Renal pelvis (tissue), 1 donor: ENCODE measurements at regions not wholly inside any gene's neighbourhood (a gene's known extent, or its start where the extent isn't known, plus 50 kb on each side); places are given as distances from the start of the nearest gene placed in this dataset.

Experiments
- DNase-seq: peaks from one replicate; pipeline ENCODE4 v3.0.0-alpha.2; 2013

- DNase-seq = no peak
Measured at GRCh38 chr20:39227416-39227815, 265.3 kb downstream of the DHX35 start.

GRCh38 chr20:39225978-39226377 lies 263.8 kb downstream of the DHX35 start:
- no peak for DNase-seq

DNA sequence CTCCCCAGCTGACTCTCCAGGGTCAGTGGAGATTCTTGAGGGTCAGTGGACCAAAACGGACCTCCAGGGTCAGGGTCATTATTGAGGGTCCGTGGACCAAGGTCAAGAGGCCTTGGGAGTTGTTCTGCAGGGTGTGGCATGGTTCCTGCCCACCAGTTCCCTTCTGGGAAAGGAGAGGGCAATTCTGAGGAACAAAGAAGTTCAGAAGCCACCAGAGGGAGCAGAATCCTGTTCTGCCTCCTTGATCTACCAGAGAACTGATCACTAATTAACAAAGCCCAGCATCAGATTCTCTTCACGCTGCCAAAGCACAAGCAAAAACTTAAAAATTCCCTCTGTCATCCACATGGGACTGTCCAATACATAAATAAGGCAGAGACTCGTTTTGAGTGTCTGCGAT lies 263.4 kb downstream of the DHX35 start:
- DNase-seq = no peak

- DNase-seq = no peak
Measured at GRCh38 chr20:39222101-39222500, 260.0 kb downstream of the DHX35 start.

DNA sequence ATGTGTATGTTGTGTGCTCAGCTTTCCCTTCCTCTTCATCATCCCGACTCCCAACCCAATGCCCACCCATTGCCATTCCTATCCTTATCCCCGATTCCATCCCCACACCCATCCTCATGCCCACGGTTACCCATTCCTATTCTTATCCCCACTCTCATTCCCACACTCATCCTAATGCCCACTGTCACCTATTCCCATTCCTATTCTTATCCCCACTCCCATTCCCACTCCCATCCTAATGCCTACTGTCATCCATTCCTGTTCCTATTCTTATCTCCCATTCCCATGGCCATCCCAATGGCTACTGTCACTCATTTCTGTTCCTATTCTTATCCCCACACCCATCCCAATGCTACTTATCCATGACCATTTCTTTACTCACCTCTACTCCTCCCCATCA lies 254.1 kb downstream of the DHX35 start:
- no peak for DNase-seq

- DNase-seq = no peak
Measured at GRCh38 chr20:39214828-39215227, 252.7 kb downstream of the DHX35 start.

- DNase-seq = no peak
Measured at GRCh38 chr20:39213476-39214145, 251.5 kb downstream of the DHX35 start.

DNA sequence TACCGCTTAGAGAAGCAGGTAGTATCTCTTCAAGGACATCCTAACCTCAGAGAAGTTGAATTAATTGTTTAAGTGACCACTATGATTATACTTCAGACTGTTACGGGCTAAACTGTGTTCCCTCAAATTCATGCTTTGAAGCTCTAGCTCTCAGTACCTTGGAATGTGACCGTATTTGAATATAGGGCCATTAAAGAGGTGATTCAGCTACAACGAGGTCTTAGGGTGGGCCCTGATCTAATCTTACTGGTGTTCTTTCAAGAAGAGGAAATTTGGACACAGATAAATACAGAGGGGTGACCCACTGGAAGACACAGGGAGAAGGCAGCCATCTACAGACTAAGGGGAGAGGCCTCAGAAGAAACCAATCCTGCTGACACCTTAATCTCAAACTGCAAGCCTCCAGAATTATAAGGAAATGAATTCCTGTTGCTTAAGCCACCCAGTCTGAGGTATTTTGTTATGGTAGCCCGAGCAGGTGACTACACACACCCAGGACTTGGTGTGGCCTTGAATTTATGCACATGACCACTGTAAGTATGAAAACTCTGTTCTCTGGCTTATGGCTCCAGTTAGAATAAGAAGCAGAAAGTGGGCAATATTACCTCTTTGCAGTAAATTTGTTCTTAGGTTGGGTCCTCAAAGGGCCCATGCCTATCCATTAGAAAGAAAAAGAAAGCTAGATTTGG lies 249.1 kb downstream of the DHX35 start:
- DNase-seq = no peak

DNA sequence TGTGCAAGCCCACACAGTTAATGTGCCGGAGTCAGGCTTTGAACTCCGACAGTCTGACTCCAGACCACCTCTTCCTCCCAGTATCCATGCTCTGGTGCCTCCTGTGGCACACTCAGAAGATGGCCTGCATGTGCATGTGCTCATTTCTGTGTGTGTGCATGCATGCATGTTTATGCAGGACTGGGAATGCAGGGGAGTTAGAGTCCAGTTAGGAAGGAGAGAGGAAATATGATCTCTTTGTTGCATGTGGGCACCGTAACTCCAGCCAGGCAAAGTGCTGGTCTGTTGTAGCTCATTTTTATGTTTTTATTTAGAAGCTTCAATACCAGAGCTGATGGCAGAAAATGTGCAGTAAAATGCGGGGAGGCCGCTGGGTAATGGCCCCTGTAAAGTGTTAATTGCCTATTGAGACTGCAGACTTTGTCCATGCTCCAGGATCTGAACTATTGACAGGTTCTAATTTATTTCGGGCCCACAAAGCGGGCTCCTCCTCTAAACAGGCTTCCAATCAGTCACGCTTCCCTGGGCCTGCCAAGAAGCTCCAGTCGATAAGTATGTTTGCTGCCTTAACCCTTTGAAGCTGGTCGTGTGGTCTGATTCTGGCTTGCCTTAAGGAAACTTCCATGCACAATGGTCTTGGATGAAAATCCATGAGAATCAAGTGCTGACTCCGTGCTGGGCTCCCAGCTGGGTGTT lies 248.3 kb downstream of the DHX35 start:
- DNase-seq = peak; percentile 45

GRCh38 chr20:39206899-39207564 lies 244.9 kb downstream of the DHX35 start:
- no peak for DNase-seq

DNA sequence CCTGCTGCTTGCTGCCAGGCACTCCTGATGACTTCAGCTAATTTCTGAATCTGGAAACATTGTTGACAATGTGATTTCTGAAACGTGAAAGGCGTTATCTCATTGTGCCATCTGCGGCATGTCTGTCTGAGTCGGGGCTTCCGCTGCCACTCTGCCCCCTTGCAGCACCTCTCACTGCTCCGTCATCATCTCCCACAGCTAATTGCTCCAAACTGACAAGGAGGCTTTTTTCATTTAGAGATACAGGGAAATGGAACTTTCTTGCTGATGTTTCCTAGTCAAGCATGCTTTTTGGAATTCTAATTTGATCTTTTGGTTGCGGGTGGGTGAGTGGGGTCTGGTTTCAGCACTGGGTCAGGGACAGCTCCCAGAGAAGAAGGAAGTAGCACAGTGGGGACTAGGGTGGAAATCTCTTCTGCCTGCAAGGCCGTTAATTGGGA lies 233.5 kb downstream of the DHX35 start:
- peak; percentile 38 for DNase-seq

DNA sequence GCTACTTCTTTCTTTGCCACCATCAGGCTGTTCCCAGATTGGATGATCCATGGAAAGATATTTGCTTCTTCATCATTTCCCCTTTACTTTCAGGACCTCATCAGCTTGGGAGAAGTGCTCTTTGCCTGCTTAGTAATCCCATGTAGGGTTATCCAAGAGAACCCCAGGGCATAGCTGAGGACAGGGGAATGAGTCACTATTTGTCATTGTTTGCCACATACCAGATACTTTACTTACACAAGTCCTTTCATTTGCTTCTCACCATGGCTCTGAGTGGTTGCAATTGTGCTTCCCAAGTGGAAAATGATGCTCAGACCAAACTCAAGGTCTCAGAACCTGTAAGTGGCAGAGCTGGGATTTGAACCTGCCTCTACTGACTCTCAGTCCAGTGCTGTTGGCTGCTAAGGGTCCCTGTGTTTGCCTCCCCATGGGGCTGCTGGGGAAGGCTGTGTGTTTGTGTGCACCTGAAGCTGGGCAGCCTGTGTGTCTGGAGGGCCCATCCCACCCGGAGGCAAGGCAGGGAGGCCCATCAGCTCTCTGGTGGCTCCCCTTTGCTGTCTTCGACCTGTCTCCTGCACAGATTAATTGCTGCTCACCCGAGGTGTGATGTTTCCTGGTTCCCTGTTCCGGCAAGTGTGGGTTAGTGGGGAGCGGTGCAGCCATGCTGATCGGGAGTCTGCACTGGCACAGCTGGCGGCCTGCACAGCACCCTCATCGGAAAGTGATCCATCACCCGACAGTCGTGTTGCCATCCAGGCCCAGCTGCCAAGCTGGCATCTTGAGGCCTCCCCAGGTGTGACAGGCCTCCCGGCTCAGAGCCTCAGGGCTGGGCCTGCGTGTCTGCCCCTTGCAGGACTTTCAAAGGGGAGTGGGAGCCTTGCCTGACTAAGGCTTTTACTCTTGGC lies 228.8 kb downstream of the DHX35 start:
- peak; percentile 4 for DNase-seq

GRCh38 chr20:39188266-39188765 lies 226.2 kb downstream of the DHX35 start:
- DNase-seq = no peak

GRCh38 chr20:39181490-39181889 lies 219.3 kb downstream of the DHX35 start:
- no peak for DNase-seq

DNA sequence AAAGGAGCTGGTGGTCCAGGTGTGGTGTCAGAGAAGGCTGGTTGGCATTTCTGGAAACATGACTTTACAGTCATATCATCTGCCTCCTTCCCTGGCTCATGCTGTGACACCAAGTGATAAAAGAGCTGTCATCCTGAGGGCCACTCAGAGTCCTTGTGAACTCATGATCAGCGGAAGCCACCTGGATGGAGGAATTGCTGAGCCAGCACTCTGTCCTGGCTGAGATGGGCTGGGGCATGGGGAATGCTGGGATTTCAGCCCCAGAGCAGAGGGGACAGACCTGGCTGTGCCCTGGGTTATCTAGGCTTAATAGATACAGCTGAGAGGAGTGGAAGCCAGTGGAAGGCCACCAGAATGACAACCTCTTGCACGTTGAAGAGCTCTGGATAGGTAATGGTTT lies 214.3 kb downstream of the DHX35 start:
- no peak for DNase-seq

GRCh38 chr20:39170896-39171463 lies 208.8 kb downstream of the DHX35 start:
- no peak for DNase-seq

- DNase-seq = no peak
Measured at GRCh38 chr20:39165099-39165498, 203.0 kb downstream of the DHX35 start.

- DNase-seq = no peak
Measured at GRCh38 chr20:39164642-39165041, 202.5 kb downstream of the DHX35 start.

DNA sequence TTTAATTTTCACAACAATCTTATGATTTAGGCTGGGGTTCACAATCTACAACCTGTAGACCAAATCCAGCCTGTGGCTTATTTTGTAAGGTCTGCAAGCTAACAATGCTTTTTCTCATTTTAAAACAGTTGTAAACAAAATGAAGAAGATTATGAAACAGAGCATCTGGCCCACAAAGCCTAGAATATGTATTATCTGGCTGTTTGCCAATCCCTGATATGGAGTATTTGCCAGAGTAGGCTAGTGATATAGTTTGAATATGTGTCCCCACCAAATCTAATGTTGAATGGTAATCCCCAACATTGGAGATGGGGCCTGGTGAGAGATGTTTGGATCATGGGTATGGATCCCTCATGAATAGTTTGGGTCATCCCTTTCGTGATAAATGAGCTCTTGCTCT lies 201.8 kb downstream of the DHX35 start:
- DNase-seq = no peak

GRCh38 chr20:39161900-39162299 lies 199.8 kb downstream of the DHX35 start:
- no peak for DNase-seq

GRCh38 chr20:39155971-39156370 lies 193.8 kb downstream of the DHX35 start:
- DNase-seq = no peak
